Smooth muscle cell (in vitro differentiated cells): ENCODE measurements at regions not wholly inside any gene's neighbourhood (a gene's known extent, or its start where the extent isn't known, plus 50 kb on each side); places are given as distances from the start of the nearest gene placed in this dataset.

ENCODE experiments used
- DNase-seq: peaks from one replicate; lab custom pipeline; 2025; ENCODE audit not compliant: unreplicated experiment; lab: John Stamatoyannopoulos, UW
- H2AFZ ChIP-seq: fragments of 200-600 bp; sonication (generic); 2 replicates; pipeline ENCODE4 v1.6.0; 2016; ENCODE audit warnings: antibody characterized with exemption, low read depth, mild to moderate bottlenecking
- H3F3A ChIP-seq: fragments of 200-600 bp; sonication (generic); 2 replicates; pipeline ENCODE4 v1.6.0; 2017; ENCODE audit warnings: antibody characterized with exemption, low read depth
- H3K27ac ChIP-seq: fragments of 200-600 bp; sonication (generic); 2 replicates; pipeline ENCODE4 v1.5.1; 2016; ENCODE audit warnings: low read depth, mild to moderate bottlenecking
- H3K27me3 ChIP-seq: fragments of 200-600 bp; sonication (generic); 2 replicates; pipeline ENCODE4 v1.6.1; 2016; ENCODE audit warnings: low read depth, mild to moderate bottlenecking
- H3K36me3 ChIP-seq: fragments of 200-600 bp; sonication (generic); 2 replicates; pipeline ENCODE4 v1.5.1; 2016; ENCODE audit warnings: low read depth
- H3K4me1 ChIP-seq: fragments of 200-600 bp; sonication (generic); 2 replicates; pipeline ENCODE4 v1.5.1; 2016; ENCODE audit warnings: low read depth
- H3K4me2 ChIP-seq: fragments of 200-600 bp; sonication (generic); 2 replicates; pipeline ENCODE4 v1.6.0; 2016; ENCODE audit warnings: mild to moderate bottlenecking
- H3K4me3 ChIP-seq: fragments of 200-600 bp; sonication (generic); 2 replicates; pipeline ENCODE4 v1.5.1; 2016; ENCODE audit warnings: mild to moderate bottlenecking
- H3K79me2 ChIP-seq: fragments of 200-600 bp; sonication (generic); 2 replicates; pipeline ENCODE4 v1.6.0; 2016; ENCODE audit warnings: low read depth, mild to moderate bottlenecking
- H3K9ac ChIP-seq: fragments of 200-600 bp; sonication (generic); 2 replicates; pipeline ENCODE4 v1.6.0; 2016; ENCODE audit warnings: low read depth
- H3K9me3 ChIP-seq: fragments of 200-600 bp; sonication (generic); replicated peaks from 2 replicates; pipeline ENCODE4 v1.5.1; 2016; ENCODE audit warnings: low read depth
- H4K20me1 ChIP-seq: fragments of 200-600 bp; sonication (generic); 2 replicates; pipeline ENCODE4 v1.6.0; 2016; ENCODE audit warnings: low read depth
- CTCF ChIP-seq: fragments of 200-600 bp; sonication (generic); IDR thresholded peaks from 2 replicates; pipeline ENCODE4 v1.5.1; 2017; ENCODE audit warnings: borderline replicate concordance, mild to moderate bottlenecking, antibody characterized with exemption; ENCODE audit not compliant: insufficient read depth, poor library complexity, severe bottlenecking
- WGBS: methylation state at CpG from one replicate; pipeline ENCODE4 v1.1.7; 2016; ENCODE audit warnings: low lambda C conversion rate; 5-methylcytosine and 5-hydroxymethylcytosine counted together

GRCh38 chrX:149992918-149993317, 54.6 kb upstream of the EOLA2 start:
- no peaks in the 10 kb centered on the region for H3K79me2 ChIP-seq
- H3K4me2 ChIP-seq: no peak overlapping the region
- no peaks in the 10 kb centered on the region for H3K9me3 ChIP-seq
- H3K27ac ChIP-seq: no peak overlapping the region
- no peak for DNase-seq
- no peak for TF ChIP-seq CTCF
- H3K27me3 ChIP-seq: no peaks in the 10 kb centered on the region
- H3K36me3 ChIP-seq: no peaks in the 10 kb centered on the region
- H3K9ac ChIP-seq: no peak overlapping the region
- H4K20me1 ChIP-seq: no peaks in the 10 kb centered on the region
- no peaks in the 10 kb centered on the region for H3K4me1 ChIP-seq
- no peak overlapping the region for H2AFZ ChIP-seq
- H3F3A ChIP-seq: no peaks in the 10 kb centered on the region
- 61% methylated on average over 2 of the region's 2 CpGs for WGBS
- no peak overlapping the region for H3K4me3 ChIP-seq

- Histone ChIP-seq H3F3A (no peaks in the 10 kb centered on the region), H3K27ac (no peak overlapping the region), H4K20me1 (no peaks in the 10 kb centered on the region), H3K4me3 (no peak overlapping the region), H3K9me3 (no peaks in the 10 kb centered on the region), H2AFZ (no peak overlapping the region), H3K36me3 (no peaks in the 10 kb centered on the region), H3K4me1 (no peaks in the 10 kb centered on the region), H3K4me2 (no peak overlapping the region), H3K79me2 (no peaks in the 10 kb centered on the region), H3K9ac (no peak overlapping the region), H3K27me3 (no peaks in the 10 kb centered on the region)
- DNase-seq: no peak
- TF ChIP-seq CTCF: no peak
- 80% methylated on average over 4 of the region's 4 CpGs for WGBS
These were observed 55.7 kb upstream of the EOLA2 start for GRCh38 chrX:149993989-149994388.

DNA sequence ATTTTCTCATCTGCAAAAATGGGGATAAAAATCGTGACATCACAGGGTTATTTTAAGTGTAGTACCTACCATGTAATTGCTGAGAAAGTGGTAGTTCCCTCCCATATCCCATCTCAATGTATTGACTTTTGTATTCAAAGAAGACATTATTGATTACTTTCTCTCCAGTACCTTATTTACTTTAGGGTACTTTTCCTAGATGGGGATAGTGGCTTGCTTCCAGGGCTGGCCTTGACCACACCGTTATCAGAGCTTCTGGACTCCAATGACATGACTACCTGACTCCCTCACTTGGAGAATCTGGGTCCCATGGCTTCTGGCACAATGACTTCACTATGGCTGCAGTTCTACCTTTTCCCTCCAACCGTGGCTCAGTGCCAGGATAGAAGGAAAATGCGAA, 58.2 kb upstream of the EOLA2 start:
- no peaks in the 10 kb centered on the region for H4K20me1 ChIP-seq
- no peaks in the 10 kb centered on the region for H3K36me3 ChIP-seq
- no peak overlapping the region for H3K4me3 ChIP-seq
- no peak overlapping the region for H3K27ac ChIP-seq
- no peak overlapping the region for H3K4me2 ChIP-seq
- TF ChIP-seq CTCF: no peak
- no peaks in the 10 kb centered on the region for H3K9me3 ChIP-seq
- H3K27me3 ChIP-seq: no peaks in the 10 kb centered on the region
- H2AFZ ChIP-seq: no peak overlapping the region
- no peaks in the 10 kb centered on the region for H3K4me1 ChIP-seq
- no peak for DNase-seq
- no peak overlapping the region for H3K9ac ChIP-seq
- H3F3A ChIP-seq: no peaks in the 10 kb centered on the region
- no peaks in the 10 kb centered on the region for H3K79me2 ChIP-seq
- 71% methylated on average over 4 of the region's 4 CpGs for WGBS

DNA sequence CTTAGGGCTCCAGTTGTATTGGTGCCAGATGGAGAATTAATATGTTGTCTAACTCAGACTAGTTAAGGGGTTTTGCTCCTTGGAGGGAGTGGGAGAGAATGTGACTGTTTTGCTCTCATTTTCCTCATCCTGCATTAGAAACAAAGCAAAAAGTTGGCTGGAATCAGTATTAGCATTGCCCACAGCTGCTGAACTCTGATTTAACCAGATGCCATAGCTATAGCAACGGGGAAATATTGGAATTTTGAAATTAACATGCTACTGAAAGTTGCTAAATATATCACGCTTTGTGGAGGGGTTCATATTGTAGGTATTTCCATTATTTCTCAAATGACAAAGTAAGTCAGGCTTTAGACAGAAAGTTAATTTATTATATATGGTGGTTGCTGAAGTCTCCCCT, 66.7 kb upstream of the EOLA2 start:
- no peaks in the 10 kb centered on the region for H3K36me3 ChIP-seq
- no peaks in the 10 kb centered on the region for H3K4me1 ChIP-seq
- H3K4me2 ChIP-seq: no peak overlapping the region
- no peak overlapping the region for H3K9ac ChIP-seq
- H3K79me2 ChIP-seq: no peaks in the 10 kb centered on the region
- no peaks in the 10 kb centered on the region for H3K27me3 ChIP-seq
- no peaks in the 10 kb centered on the region for H3K9me3 ChIP-seq
- H4K20me1 ChIP-seq: no peaks in the 10 kb centered on the region
- H3K4me3 ChIP-seq: no peak overlapping the region
- H3K27ac ChIP-seq: no peak overlapping the region
- 60% methylated on average over 2 of the region's 2 CpGs for whole genome bisulfite sequencing
- no peaks in the 10 kb centered on the region for H3F3A ChIP-seq
- H2AFZ ChIP-seq: no peak overlapping the region
- no peak for TF ChIP-seq CTCF
- no peak for DNase-seq
